GM12878 (cell line): ENCODE measurements at regions not wholly inside any gene's neighbourhood (a gene's known extent, or its start where the extent isn't known, plus 50 kb on each side); places are given as distances from the start of the nearest gene placed in this dataset.

Experiments
- ATAC-seq: fragments of 200-7000 bp; cut with Tn5 transposase; 3 replicates; pipeline ENCODE4 v1.9.1; 2020; ENCODE audit warnings: mild to moderate bottlenecking, moderate library complexity
- BruUV-seq: library from RNA; stranded (reverse); fragments of 400-500 nt; replicated peaks from 2 replicates; lab custom pipeline; 2021; lab: Mats Ljungman, UMichigan
- CTCF ChIA-PET: fragments of 300-600 bp; sonication (Branson Sonifier 250); formaldehyde crosslinking; extraction: SDS; loops from one replicate; lab custom pipeline; 2021; ENCODE audit warnings: inconsistent platforms; lab: Yijun Ruan, JAX
- POLR2A ChIA-PET: fragments of 350-600 bp; formaldehyde crosslinking; extraction: SDS; loops from one replicate; lab custom pipeline; 2021; ENCODE audit warnings: inconsistent platforms; lab: Charles Lee
- RAD21 ChIA-PET: fragments of 300-600 bp; sonication (Branson Sonifier 250); formaldehyde crosslinking; loops from one replicate; lab custom pipeline; 2023; ENCODE audit warnings: antibody characterized with exemption; ENCODE audit not compliant: unreplicated experiment; lab: Charles Lee
- SMC1A ChIA-PET: fragments of 300-600 bp; sonication (Branson Sonifier 250); formaldehyde crosslinking; loops from one replicate; lab custom pipeline; 2023; ENCODE audit not compliant: unreplicated experiment, uncharacterized antibody; lab: Charles Lee
- DNase-seq: peaks from one replicate; pipeline ENCODE4 v3.0.0-alpha.2; 2011; ENCODE audit warnings: low read depth, low spot score
- FAIRE-seq: peaks from 3 replicates; lab custom pipeline; 2011; peaks lifted over from hg19 to GRCh38; lab: Jason Lieb, UNC
- H2AFZ ChIP-seq: 2 replicates; pipeline ENCODE4 v1.6.0; 2011; ENCODE audit warnings: low read depth, low read length, control low read depth; ENCODE audit not compliant: control insufficient read depth
- H3K27ac ChIP-seq: 2 replicates; pipeline ENCODE4 v1.5.1; 2011; ENCODE audit warnings: control low read depth; ENCODE audit not compliant: control insufficient read depth, insufficient read depth
- H3K27me3 ChIP-seq, 2 experiments: replicated peaks in 1 of 2; 2 replicates each; pipeline versions ENCODE4 v1.6.0 to v1.6.1; 2011; ENCODE audit warnings: low read length in 1 of 2; ENCODE audit not compliant: control insufficient read depth in 2 of 2, insufficient read depth in 2 of 2
- H3K36me3 ChIP-seq, 2 experiments: 2 replicates each; pipeline ENCODE4 v1.5.1; 2011; ENCODE audit warnings: low read length in 1 of 2; ENCODE audit not compliant: control insufficient read depth in 2 of 2, insufficient read depth in 2 of 2
- H3K4me1 ChIP-seq: 2 replicates; pipeline ENCODE4 v1.6.1; 2011; ENCODE audit warnings: mild to moderate bottlenecking, low read length, moderate library complexity, mixed read lengths; ENCODE audit not compliant: control insufficient read depth, insufficient read depth
- H3K4me2 ChIP-seq: 2 replicates; pipeline ENCODE4 v1.6.0; 2011; ENCODE audit warnings: control low read depth; ENCODE audit not compliant: control insufficient read depth, insufficient read depth
- H3K4me3 ChIP-seq: fragments of 200-600 bp; sonication (generic); 2 replicates; pipeline ENCODE4 v1.5.1; 2016
- H3K79me2 ChIP-seq: 2 replicates; pipeline ENCODE4 v1.6.0; 2011; ENCODE audit warnings: low read length; ENCODE audit not compliant: control insufficient read depth, insufficient read depth
- H3K9ac ChIP-seq: 2 replicates; pipeline ENCODE4 v1.8.0; 2011; ENCODE audit warnings: low read length, control low read depth, mixed read lengths; ENCODE audit not compliant: control insufficient read depth, insufficient read depth
- H3K9me3 ChIP-seq: replicated peaks from 3 replicates; pipeline ENCODE4 v1.5.1; 2011; ENCODE audit warnings: mild to moderate bottlenecking, low read length; ENCODE audit not compliant: control insufficient read depth, insufficient read depth
- H4K20me1 ChIP-seq: 2 replicates; pipeline ENCODE4 v1.6.0; 2011; ENCODE audit not compliant: control insufficient read depth, insufficient read depth
- EGR1 ChIP-seq, 2 experiments: IDR thresholded peaks; 1 replicate in 1 of 2; 2 replicates in 1 of 2; pipeline ENCODE4 v1.6.1; 2011 to 2012; ENCODE audit warnings: low read depth in 2 of 2, low read length in 2 of 2, borderline replicate concordance in 1 of 2, mild to moderate bottlenecking in 1 of 2, moderate library complexity in 1 of 2
- FOXK2 ChIP-seq: fragments of 450-650 bp; IDR thresholded peaks from 2 replicates; pipeline ENCODE4 v1.6.1; 2017; ENCODE audit warnings: mild to moderate bottlenecking, moderate library complexity
- HDAC2 ChIP-seq: fragments of 200-600 bp; sonication (generic); IDR thresholded peaks from 2 replicates; pipeline ENCODE4 v1.6.1; 2017
- TARDBP ChIP-seq: IDR thresholded peaks from 2 replicates; pipeline ENCODE4 v1.6.1; 2016; ENCODE audit warnings: borderline replicate concordance
- ZNF622 ChIP-seq: fragments of 450-650 bp; IDR thresholded peaks from 2 replicates; pipeline ENCODE4 v1.6.1; 2017; ENCODE audit warnings: mild to moderate bottlenecking, inconsistent platforms
- in situ Hi-C: fragments of 300-500 bp; cut with MboI; formaldehyde crosslinking; loops from 9 replicates; pipeline ENCODE4 v1.14.3; 2018; ENCODE audit warnings: mixed read lengths
- intact Hi-C: fragments of 100-400 bp; cut with micrococcal nuclease; formaldehyde crosslinking; loops from one replicate; pipeline ENCODE4 v1.14.2; 2022; ENCODE audit not compliant: unreplicated experiment
- TF ChIP-seq, protein P1 (sequence below): fragments of 450-650 bp; IDR thresholded peaks from 2 replicates; pipeline ENCODE4 v1.6.1; 2016; ENCODE audit warnings: mild to moderate bottlenecking, moderate library complexity, borderline replicate concordance
- TF ChIP-seq, protein P2 (sequence below): fragments of 450-650 bp; IDR thresholded peaks from 2 replicates; pipeline ENCODE4 v1.6.1; 2017; ENCODE audit warnings: mild to moderate bottlenecking, moderate library complexity
- TF ChIP-seq, protein P3 (sequence below): fragments of 450-650 bp; IDR thresholded peaks from 2 replicates; pipeline ENCODE4 v1.6.1; 2017; ENCODE audit warnings: borderline replicate concordance
- TF ChIP-seq, protein P4 (sequence below): fragments of 450-650 bp; IDR thresholded peaks from 2 replicates; pipeline ENCODE4 v1.6.1; 2018; ENCODE audit warnings: borderline replicate concordance, mild to moderate bottlenecking; ENCODE audit not compliant: partially characterized antibody

DNA sequence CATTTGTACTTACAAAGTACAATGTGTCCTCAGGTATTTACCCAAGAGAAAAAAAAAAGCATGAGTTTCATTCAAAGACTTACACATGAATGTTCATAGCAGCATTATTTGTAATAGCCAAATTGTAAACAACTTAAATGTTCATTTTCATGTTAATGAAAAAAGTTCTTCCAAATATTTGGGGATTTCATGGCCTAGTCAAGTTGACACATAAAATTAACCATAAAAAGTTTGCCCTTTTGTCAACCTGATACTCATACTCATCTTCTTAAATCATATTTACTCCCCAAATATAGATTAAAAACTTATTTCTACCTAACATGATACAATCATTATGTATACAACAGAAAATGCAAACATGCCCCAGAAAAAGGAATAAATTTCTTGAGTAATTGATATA lies 112.5 kb upstream of the EMCN start:
- SMC1A ChIA-PET, result no interaction called here
- in situ Hi-C loops, result no loop called here
- no peak for ATAC-seq
- Histone ChIP-seq H3K4me1 (no peaks in the 10 kb centered on the region), H2AFZ (no peak overlapping the region)
- POLR2A ChIA-PET, result no interaction called here
- FAIRE-seq, result no peak
- TF ChIP-seq FOXK2, result no peak
- TF ChIP-seq, protein P1, sequence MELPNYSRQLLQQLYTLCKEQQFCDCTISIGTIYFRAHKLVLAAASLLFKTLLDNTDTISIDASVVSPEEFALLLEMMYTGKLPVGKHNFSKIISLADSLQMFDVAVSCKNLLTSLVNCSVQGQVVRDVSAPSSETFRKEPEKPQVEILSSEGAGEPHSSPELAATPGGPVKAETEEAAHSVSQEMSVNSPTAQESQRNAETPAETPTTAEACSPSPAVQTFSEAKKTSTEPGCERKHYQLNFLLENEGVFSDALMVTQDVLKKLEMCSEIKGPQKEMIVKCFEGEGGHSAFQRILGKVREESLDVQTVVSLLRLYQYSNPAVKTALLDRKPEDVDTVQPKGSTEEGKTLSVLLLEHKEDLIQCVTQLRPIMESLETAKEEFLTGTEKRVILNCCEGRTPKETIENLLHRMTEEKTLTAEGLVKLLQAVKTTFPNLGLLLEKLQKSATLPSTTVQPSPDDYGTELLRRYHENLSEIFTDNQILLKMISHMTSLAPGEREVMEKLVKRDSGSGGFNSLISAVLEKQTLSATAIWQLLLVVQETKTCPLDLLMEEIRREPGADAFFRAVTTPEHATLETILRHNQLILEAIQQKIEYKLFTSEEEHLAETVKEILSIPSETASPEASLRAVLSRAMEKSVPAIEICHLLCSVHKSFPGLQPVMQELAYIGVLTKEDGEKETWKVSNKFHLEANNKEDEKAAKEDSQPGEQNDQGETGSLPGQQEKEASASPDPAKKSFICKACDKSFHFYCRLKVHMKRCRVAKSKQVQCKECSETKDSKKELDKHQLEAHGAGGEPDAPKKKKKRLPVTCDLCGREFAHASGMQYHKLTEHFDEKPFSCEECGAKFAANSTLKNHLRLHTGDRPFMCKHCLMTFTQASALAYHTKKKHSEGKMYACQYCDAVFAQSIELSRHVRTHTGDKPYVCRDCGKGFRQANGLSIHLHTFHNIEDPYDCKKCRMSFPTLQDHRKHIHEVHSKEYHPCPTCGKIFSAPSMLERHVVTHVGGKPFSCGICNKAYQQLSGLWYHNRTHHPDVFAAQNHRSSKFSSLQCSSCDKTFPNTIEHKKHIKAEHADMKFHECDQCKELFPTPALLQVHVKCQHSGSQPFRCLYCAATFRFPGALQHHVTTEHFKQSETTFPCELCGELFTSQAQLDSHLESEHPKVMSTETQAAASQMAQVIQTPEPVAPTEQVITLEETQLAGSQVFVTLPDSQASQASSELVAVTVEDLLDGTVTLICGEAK, result no peak
- no peak for TF ChIP-seq ZNF622
- TF ChIP-seq EGR1 (IDR thresholded peaks at IDR 0.05; ENCODE audit: borderline replicate concordance in 1 of 2, low read depth in 2 of 2, low read length in 2 of 2), result no peak
- no peak for TF ChIP-seq TARDBP
- TF ChIP-seq, protein P2, sequence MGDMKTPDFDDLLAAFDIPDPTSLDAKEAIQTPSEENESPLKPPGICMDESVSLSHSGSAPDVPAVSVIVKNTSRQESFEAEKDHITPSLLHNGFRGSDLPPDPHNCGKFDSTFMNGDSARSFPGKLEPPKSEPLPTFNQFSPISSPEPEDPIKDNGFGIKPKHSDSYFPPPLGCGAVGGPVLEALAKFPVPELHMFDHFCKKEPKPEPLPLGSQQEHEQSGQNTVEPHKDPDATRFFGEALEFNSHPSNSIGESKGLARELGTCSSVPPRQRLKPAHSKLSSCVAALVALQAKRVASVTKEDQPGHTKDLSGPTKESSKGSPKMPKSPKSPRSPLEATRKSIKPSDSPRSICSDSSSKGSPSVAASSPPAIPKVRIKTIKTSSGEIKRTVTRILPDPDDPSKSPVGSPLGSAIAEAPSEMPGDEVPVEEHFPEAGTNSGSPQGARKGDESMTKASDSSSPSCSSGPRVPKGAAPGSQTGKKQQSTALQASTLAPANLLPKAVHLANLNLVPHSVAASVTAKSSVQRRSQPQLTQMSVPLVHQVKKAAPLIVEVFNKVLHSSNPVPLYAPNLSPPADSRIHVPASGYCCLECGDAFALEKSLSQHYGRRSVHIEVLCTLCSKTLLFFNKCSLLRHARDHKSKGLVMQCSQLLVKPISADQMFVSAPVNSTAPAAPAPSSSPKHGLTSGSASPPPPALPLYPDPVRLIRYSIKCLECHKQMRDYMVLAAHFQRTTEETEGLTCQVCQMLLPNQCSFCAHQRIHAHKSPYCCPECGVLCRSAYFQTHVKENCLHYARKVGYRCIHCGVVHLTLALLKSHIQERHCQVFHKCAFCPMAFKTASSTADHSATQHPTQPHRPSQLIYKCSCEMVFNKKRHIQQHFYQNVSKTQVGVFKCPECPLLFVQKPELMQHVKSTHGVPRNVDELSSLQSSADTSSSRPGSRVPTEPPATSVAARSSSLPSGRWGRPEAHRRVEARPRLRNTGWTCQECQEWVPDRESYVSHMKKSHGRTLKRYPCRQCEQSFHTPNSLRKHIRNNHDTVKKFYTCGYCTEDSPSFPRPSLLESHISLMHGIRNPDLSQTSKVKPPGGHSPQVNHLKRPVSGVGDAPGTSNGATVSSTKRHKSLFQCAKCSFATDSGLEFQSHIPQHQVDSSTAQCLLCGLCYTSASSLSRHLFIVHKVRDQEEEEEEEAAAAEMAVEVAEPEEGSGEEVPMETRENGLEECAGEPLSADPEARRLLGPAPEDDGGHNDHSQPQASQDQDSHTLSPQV, result no peak
- TF ChIP-seq, protein P3, sequence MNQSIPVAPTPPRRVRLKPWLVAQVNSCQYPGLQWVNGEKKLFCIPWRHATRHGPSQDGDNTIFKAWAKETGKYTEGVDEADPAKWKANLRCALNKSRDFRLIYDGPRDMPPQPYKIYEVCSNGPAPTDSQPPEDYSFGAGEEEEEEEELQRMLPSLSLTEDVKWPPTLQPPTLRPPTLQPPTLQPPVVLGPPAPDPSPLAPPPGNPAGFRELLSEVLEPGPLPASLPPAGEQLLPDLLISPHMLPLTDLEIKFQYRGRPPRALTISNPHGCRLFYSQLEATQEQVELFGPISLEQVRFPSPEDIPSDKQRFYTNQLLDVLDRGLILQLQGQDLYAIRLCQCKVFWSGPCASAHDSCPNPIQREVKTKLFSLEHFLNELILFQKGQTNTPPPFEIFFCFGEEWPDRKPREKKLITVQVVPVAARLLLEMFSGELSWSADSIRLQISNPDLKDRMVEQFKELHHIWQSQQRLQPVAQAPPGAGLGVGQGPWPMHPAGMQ, result no peak
- TF ChIP-seq, protein P4, sequence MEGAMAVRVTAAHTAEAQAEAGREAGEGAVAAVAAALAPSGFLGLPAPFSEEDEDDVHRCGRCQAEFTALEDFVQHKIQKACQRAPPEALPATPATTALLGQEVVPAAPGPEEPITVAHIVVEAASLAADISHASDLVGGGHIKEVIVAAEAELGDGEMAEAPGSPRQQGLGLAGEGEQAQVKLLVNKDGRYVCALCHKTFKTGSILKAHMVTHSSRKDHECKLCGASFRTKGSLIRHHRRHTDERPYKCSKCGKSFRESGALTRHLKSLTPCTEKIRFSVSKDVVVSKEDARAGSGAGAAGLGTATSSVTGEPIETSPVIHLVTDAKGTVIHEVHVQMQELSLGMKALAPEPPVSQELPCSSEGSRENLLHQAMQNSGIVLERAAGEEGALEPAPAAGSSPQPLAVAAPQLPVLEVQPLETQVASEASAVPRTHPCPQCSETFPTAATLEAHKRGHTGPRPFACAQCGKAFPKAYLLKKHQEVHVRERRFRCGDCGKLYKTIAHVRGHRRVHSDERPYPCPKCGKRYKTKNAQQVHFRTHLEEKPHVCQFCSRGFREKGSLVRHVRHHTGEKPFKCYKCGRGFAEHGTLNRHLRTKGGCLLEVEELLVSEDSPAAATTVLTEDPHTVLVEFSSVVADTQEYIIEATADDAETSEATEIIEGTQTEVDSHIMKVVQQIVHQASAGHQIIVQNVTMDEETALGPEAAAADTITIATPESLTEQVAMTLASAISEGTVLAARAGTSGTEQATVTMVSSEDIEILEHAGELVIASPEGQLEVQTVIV, result no peak
- TF ChIP-seq HDAC2, result no peak
- TF ChIP-seq, all 136 proteins: peak for 0
- Histone ChIP-seq H3K27me3 (no peaks in the 10 kb centered on the region), H4K20me1 (no peaks in the 10 kb centered on the region), H3K9me3 (no peaks in the 10 kb centered on the region), H3K79me2 (no peaks in the 10 kb centered on the region), H3K4me3 (no peak overlapping the region), H3K36me3 (no peaks in the 10 kb centered on the region), H3K4me2 (no peak overlapping the region), H3K9ac (no peak overlapping the region), H3K27ac (no peak overlapping the region)
- CTCF ChIA-PET, result no interaction called here
- no TSS peak for BruUV-seq
- RAD21 ChIA-PET, result no interaction called here
- intact Hi-C loops, result no loop called here
- DNase-seq, result no peak
